SK-N-SH treated with all-trans-retinoic acid at 6 μM for 48 hours (cell line): ENCODE measurements at regions not wholly inside any gene's neighbourhood (a gene's known extent, or its start where the extent isn't known, plus 50 kb on each side); places are given as distances from the start of the nearest gene placed in this dataset.

ENCODE experiments used
- CREB5 ChIP-seq: fragments of 250-450 bp; sonication (Bioruptor Pico); IDR thresholded peaks from 2 replicates; pipeline ENCODE4 v1.5.1; 2020; ENCODE audit warnings: low read depth, mild to moderate bottlenecking, moderate library complexity
- CSDC2 ChIP-seq: fragments of 250-450 bp; sonication (Bioruptor Pico); IDR thresholded peaks from 2 replicates; pipeline ENCODE4 v1.5.0; 2020; ENCODE audit warnings: mild to moderate bottlenecking, moderate library complexity
- ESRRG ChIP-seq: fragments of 250-450 bp; sonication (Bioruptor Pico); IDR thresholded peaks from 2 replicates; pipeline ENCODE4 v1.6.1; 2021; ENCODE audit warnings: mild to moderate bottlenecking
- GLIS3 ChIP-seq: fragments of 250-450 bp; sonication (Bioruptor Pico); IDR thresholded peaks from 2 replicates; pipeline ENCODE4 v1.5.0; 2020; ENCODE audit warnings: mild to moderate bottlenecking, moderate library complexity
- OSR1 ChIP-seq: fragments of 250-450 bp; sonication (Bioruptor Pico); IDR thresholded peaks from 2 replicates; pipeline ENCODE4 v1.8.0; 2022; ENCODE audit warnings: moderate library complexity, mild to moderate bottlenecking, inconsistent platforms
- PATZ1 ChIP-seq: fragments of 250-450 bp; sonication (Bioruptor Pico); IDR thresholded peaks from 2 replicates; pipeline ENCODE4 v1.8.0; 2020; ENCODE audit warnings: mild to moderate bottlenecking, moderate library complexity, borderline replicate concordance
- TSHZ2 ChIP-seq: fragments of 250-450 bp; sonication (Bioruptor Pico); IDR thresholded peaks from 2 replicates; pipeline ENCODE4 v1.5.0; 2020; ENCODE audit warnings: mild to moderate bottlenecking, moderate library complexity
- ZNF565 ChIP-seq: fragments of 450-650 bp; formaldehyde crosslinking; conservative IDR thresholded peaks from 2 replicates; pipeline ENCODE4 v1.5.0; 2020; ENCODE audit warnings: low read depth, mild to moderate bottlenecking, moderate library complexity
- ZNF8 ChIP-seq: fragments of 450-650 bp; formaldehyde crosslinking; IDR thresholded peaks from 2 replicates; pipeline ENCODE4 v1.5.0; 2020; ENCODE audit warnings: mild to moderate bottlenecking, moderate library complexity

GRCh38 chr12:11584221-11584855, 65.1 kb upstream of the ETV6 start:
- TF ChIP-seq PATZ1 (CRISPR knock-in tag) (no peak), CSDC2 (no peak), GLIS3 (CRISPR knock-in tag) (no peak), CREB5 (CRISPR knock-in tag) (no peak), ZNF8 (no peak), ESRRG (CRISPR knock-in tag) (no peak), OSR1 (CRISPR knock-in tag) (no peak), ZNF565 (CRISPR knock-in tag) (no peak), TSHZ2 (CRISPR knock-in tag) (no peak)
